ENCODE measurements at regions not wholly inside any gene's neighbourhood (a gene's known extent, or its start where the extent isn't known, plus 50 kb on each side); places are given as distances from the start of the nearest gene placed in this dataset.

- no peak for DNase-seq
These were observed 696.7 kb downstream of the DHX35 start for GRCh38 chr20:39658662-39659409.

GRCh38 chr20:39654171-39654570 lies 692.0 kb downstream of the DHX35 start:
- DNase-seq: no peak

GRCh38 chr20:39651645-39652325 lies 689.6 kb downstream of the DHX35 start:
- DNase-seq: no peak

GRCh38 chr20:39646874-39647413 lies 684.8 kb downstream of the DHX35 start:
- no peak for DNase-seq

GRCh38 chr20:39645131-39645530 lies 683.0 kb downstream of the DHX35 start:
- DNase-seq: no peak

- no peak for DNase-seq
These were observed 681.1 kb downstream of the DHX35 start for GRCh38 chr20:39643292-39643691.

GRCh38 chr20:39641423-39641822 lies 679.3 kb downstream of the DHX35 start:
- no peak for DNase-seq

GRCh38 chr20:39640147-39640546 lies 678.0 kb downstream of the DHX35 start:
- no peak for DNase-seq

- DNase-seq: no peak
These were observed 676.6 kb downstream of the DHX35 start for GRCh38 chr20:39638731-39639130.

- no peak for DNase-seq
These were observed 671.5 kb downstream of the DHX35 start for GRCh38 chr20:39633689-39634088.

- DNase-seq: no peak
These were observed 670.6 kb downstream of the DHX35 start for GRCh38 chr20:39632757-39633156.

- no peak for DNase-seq
These were observed 670.0 kb downstream of the DHX35 start for GRCh38 chr20:39632176-39632575.

- no peak for DNase-seq
These were observed 669.4 kb downstream of the DHX35 start for GRCh38 chr20:39631557-39631956.

- peak; percentile 59 for DNase-seq
These were observed 668.2 kb downstream of the DHX35 start for GRCh38 chr20:39630215-39630908.

GRCh38 chr20:39627765-39628164 lies 665.6 kb downstream of the DHX35 start:
- DNase-seq: no peak

- DNase-seq: no peak
These were observed 662.2 kb downstream of the DHX35 start for GRCh38 chr20:39624316-39624715.

GRCh38 chr20:39623584-39624234 lies 661.6 kb downstream of the DHX35 start:
- DNase-seq: no peak

- DNase-seq: no peak
These were observed 657.2 kb downstream of the DHX35 start for GRCh38 chr20:39619271-39619785.

GRCh38 chr20:39611901-39612300 lies 649.8 kb downstream of the DHX35 start:
- DNase-seq: no peak

GRCh38 chr20:39607141-39607540 lies 645.0 kb downstream of the DHX35 start:
- DNase-seq: no peak

- no peak for DNase-seq
These were observed 643.8 kb downstream of the DHX35 start for GRCh38 chr20:39605908-39606307.

- DNase-seq: no peak
These were observed 643.2 kb downstream of the DHX35 start for GRCh38 chr20:39605361-39605760.

- no peak for DNase-seq
These were observed 641.1 kb downstream of the DHX35 start for GRCh38 chr20:39603219-39603618.
